Upper lobe of right lung (tissue), 1 donor: ENCODE measurements at regions not wholly inside any gene's neighbourhood (a gene's known extent, or its start where the extent isn't known, plus 50 kb on each side); places are given as distances from the start of the nearest gene placed in this dataset.

ENCODE experiments used
- ATAC-seq: fragments of 200-7000 bp; cut with Tn5 transposase; one replicate; pipeline ENCODE4 v1.9.1; 2020; ENCODE audit warnings: mild to moderate bottlenecking, moderate library complexity
- DNase-seq: peaks from one replicate; pipeline ENCODE4 v3.0.0-alpha.2; 2020
- H3K27ac ChIP-seq: fragments of 200-600 bp; one replicate; pipeline ENCODE4 v1.8.0; 2022
- H3K27me3 ChIP-seq: fragments of 200-600 bp; one replicate; pipeline ENCODE4 v1.8.0; 2022; ENCODE audit warnings: mild to moderate bottlenecking
- H3K36me3 ChIP-seq: fragments of 200-600 bp; one replicate; pipeline ENCODE4 v1.8.0; 2022
- H3K4me1 ChIP-seq: fragments of 200-600 bp; one replicate; pipeline ENCODE4 v1.8.0; 2022
- H3K4me3 ChIP-seq: fragments of 200-600 bp; one replicate; pipeline ENCODE4 v1.8.0; 2022; ENCODE audit warnings: mild to moderate bottlenecking
- H3K9me3 ChIP-seq: fragments of 200-600 bp; one replicate; pipeline ENCODE4 v1.8.0; 2022
- intact Hi-C: fragments of 100-400 bp; cut with DNase I; formaldehyde crosslinking; loops from one replicate; pipeline ENCODE4 v1.11.0; 2022
- TF ChIP-seq, protein P1 (sequence below): fragments of 200-600 bp; IDR thresholded peaks from one replicate; pipeline ENCODE4 v1.8.0; 2022; ENCODE audit warnings: antibody characterized with exemption
- donor health status: DM: no; HTN: yes; CAD: no; lungs with severe emphysema.

DNA sequence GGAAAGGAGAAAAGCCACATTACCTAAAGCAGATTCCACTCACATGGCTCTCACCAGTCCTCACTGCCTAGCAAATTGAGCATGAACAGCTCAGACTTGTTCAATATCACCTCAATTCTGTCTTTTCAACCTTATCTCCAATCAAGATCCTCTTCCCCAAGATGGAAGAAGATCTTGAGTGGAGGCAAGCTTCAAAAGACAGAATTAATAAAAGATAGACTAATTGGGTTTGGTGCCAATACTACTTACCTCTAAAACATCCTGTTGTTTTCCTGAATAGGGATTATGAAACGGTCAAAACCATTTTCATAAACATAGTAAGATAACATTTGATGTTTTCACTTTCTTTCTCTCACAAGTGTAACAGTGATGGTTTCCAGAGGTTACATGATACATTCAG is 349.2 kb upstream of the PLD5 start:
- Histone ChIP-seq H3K27ac (no peak overlapping the region), H3K9me3 (no peaks in the 10 kb centered on the region), H3K4me3 (no peak overlapping the region), H3K27me3 (no peaks in the 10 kb centered on the region), H3K36me3 (no peaks in the 10 kb centered on the region), H3K4me1 (no peaks in the 10 kb centered on the region)
- TF ChIP-seq, protein P1, sequence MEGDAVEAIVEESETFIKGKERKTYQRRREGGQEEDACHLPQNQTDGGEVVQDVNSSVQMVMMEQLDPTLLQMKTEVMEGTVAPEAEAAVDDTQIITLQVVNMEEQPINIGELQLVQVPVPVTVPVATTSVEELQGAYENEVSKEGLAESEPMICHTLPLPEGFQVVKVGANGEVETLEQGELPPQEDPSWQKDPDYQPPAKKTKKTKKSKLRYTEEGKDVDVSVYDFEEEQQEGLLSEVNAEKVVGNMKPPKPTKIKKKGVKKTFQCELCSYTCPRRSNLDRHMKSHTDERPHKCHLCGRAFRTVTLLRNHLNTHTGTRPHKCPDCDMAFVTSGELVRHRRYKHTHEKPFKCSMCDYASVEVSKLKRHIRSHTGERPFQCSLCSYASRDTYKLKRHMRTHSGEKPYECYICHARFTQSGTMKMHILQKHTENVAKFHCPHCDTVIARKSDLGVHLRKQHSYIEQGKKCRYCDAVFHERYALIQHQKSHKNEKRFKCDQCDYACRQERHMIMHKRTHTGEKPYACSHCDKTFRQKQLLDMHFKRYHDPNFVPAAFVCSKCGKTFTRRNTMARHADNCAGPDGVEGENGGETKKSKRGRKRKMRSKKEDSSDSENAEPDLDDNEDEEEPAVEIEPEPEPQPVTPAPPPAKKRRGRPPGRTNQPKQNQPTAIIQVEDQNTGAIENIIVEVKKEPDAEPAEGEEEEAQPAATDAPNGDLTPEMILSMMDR, result no peak
- DNase-seq (no peak), ATAC-seq (no peak)
- intact Hi-C loops, result no loop called here

DNA sequence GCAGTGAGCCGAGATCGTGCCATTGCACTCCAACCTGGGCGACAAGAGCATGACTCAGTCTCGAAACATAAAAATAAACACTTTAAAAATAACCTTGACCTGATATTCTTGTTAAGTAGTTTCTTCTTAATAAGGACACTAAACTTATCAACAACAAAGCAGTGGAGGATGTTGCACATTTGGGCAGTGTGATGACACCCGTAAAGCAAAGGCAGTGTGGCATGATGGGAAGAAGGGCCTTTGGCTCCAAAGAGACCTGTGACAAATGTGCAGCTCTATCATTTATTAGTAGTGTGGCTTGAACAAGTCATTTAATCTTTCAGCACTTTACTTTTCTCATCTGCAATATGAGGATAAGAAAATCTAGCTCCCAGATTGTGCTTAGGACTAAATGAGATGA is 348.0 kb upstream of the PLD5 start:
- Histone ChIP-seq H3K4me3 (no peak overlapping the region), H3K36me3 (no peaks in the 10 kb centered on the region), H3K9me3 (no peaks in the 10 kb centered on the region), H3K27me3 (no peaks in the 10 kb centered on the region), H3K27ac (no peak overlapping the region), H3K4me1 (no peaks in the 10 kb centered on the region)
- ATAC-seq (no peak), DNase-seq (no peak)
- intact Hi-C loops, result no loop called here
- TF ChIP-seq, protein P1, result no peak

DNA sequence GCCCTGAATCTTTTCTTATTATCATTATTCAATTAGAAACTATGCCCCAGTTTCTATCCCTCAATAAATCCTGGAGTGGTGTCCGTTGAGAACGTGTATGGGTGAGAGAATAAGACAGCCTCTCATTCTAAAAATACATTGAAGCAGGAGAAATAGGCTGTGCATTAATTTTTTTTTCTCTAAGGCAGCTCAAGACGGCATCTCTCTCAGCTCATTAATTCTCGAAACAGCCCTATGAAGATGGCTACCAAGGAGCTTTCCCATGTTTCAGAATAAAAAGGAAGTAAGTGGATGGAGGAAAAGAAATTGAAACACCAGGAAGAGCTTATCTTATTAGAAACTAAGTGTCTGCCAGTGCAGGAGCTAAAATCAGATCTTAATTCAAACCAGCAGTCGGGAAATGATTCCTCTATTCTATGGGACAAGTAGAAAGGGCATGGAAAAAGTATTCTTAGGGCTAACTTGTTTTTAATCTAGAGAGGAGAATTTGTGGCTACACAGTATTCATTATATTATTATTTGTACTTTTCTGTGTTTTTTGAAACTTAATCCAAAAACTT is 347.1 kb upstream of the PLD5 start:
- ATAC-seq, result no peak
- DNase-seq, result no peak
- TF ChIP-seq, protein P1, result no peak
- Histone ChIP-seq H3K27me3 (no peaks in the 10 kb centered on the region), H3K36me3 (no peaks in the 10 kb centered on the region), H3K27ac (no peak overlapping the region), H3K4me1 (no peaks in the 10 kb centered on the region), H3K9me3 (no peaks in the 10 kb centered on the region), H3K4me3 (no peak overlapping the region)
- intact Hi-C loops, result no loop called here

DNA sequence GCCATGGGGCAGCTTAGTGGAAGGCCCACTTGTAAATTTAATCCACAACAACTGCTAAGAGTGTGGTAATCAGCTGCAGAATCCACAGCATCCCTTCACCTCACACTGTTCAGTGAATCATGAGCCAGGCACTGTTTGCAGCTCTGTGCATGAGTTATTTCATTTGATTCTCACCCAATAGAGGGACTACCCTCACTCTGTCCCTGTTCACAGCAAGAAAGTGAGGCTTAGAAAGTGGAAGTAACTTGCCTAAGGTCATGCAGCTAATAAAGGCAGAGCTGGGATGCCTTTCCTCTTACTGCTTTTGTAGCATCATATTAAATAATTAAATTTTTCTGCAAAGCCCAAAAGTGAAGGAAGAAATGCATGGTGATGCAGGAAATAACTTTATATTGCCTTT is 346.5 kb upstream of the PLD5 start:
- H3K4me3 ChIP-seq, result no peak overlapping the region
- no peaks in the 10 kb centered on the region for H3K27me3 ChIP-seq
- no peaks in the 10 kb centered on the region for H3K9me3 ChIP-seq
- no peaks in the 10 kb centered on the region for H3K4me1 ChIP-seq
- no peak overlapping the region for H3K27ac ChIP-seq
- H3K36me3 ChIP-seq, result no peaks in the 10 kb centered on the region
- DNase-seq (no peak), ATAC-seq (no peak)
- TF ChIP-seq, protein P1, result no peak
- intact Hi-C loops, result no loop called here

DNA sequence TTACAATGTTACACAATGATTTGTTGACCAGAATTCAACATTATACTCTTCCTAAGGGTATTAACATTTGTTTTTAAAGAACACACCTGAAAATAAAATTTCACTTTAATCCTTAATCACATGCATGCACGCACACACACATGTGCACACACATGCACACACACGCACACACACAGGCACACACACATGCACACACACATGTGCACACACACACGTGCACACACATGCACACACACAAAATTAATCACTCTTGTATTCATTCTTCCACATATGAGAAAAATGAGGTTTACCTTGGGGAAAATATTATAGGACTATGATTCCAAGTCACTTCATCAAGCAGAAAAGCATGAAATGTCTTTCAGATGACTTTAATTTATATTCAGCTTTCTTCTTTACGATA is 331.8 kb upstream of the PLD5 start:
- H3K4me1 ChIP-seq, result no peaks in the 10 kb centered on the region
- H3K27me3 ChIP-seq, result no peaks in the 10 kb centered on the region
- no peak for ATAC-seq
- no peak overlapping the region for H3K4me3 ChIP-seq
- H3K36me3 ChIP-seq, result no peaks in the 10 kb centered on the region
- DNase-seq, result no peak
- no peak overlapping the region for H3K27ac ChIP-seq
- H3K9me3 ChIP-seq, result no peaks in the 10 kb centered on the region
- intact Hi-C loops, result no loop called here
- TF ChIP-seq, protein P1, result no peak

DNA sequence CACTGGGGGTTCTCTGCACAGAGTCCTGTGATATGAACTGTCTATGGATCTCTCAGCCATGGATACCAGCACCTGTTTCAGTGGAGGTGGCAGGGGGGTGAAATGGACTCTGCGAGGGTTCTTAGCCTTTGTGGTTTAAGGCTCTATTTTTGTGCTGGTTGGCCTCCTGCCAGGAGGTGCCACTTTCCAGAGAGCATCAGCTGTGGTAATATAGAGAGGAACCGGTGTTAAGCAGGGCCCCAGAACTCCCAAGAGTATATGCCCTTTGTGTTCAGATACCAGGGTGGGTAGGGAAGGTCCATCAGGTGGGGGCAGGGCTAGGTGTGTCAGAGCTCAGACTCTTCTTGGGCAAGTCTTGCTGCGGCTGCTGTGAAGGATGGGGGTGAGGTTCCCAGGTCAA is 330.0 kb upstream of the PLD5 start:
- H3K4me3 ChIP-seq, result no peak overlapping the region
- DNase-seq, result no peak
- no peak overlapping the region for H3K27ac ChIP-seq
- H3K27me3 ChIP-seq, result no peaks in the 10 kb centered on the region
- H3K36me3 ChIP-seq, result no peaks in the 10 kb centered on the region
- H3K4me1 ChIP-seq, result no peaks in the 10 kb centered on the region
- ATAC-seq, result no peak
- H3K9me3 ChIP-seq, result no peaks in the 10 kb centered on the region
- intact Hi-C loops, result no loop called here
- TF ChIP-seq, protein P1, result no peak
